Osteocyte (in vitro differentiated cells): ENCODE measurements at regions not wholly inside any gene's neighbourhood (a gene's known extent, or its start where the extent isn't known, plus 50 kb on each side); places are given as distances from the start of the nearest gene placed in this dataset.

ENCODE experiments used
- DNase-seq: peaks from one replicate; pipeline ENCODE4 v3.0.0; 2021; ENCODE audit warnings: mixed read lengths; ENCODE audit not compliant: unreplicated experiment; ENCODE audit errors: extremely low spot score
- H3K27ac Mint-ChIP-seq: one replicate; pipeline ENCODE4 v1.8.0; 2021; ENCODE audit warnings: mild to moderate bottlenecking, mixed read lengths; ENCODE audit not compliant: unreplicated experiment
- H3K27me3 Mint-ChIP-seq: one replicate; pipeline ENCODE4 v1.8.0; 2021; ENCODE audit warnings: mixed read lengths; ENCODE audit not compliant: unreplicated experiment
- H3K36me3 Mint-ChIP-seq: one replicate; pipeline ENCODE4 v1.8.0; 2021; ENCODE audit warnings: mixed read lengths; ENCODE audit not compliant: unreplicated experiment
- H3K4me1 Mint-ChIP-seq: one replicate; pipeline ENCODE4 v1.8.0; 2021; ENCODE audit warnings: mixed read lengths; ENCODE audit not compliant: unreplicated experiment
- H3K4me3 Mint-ChIP-seq: one replicate; pipeline ENCODE4 v1.8.0; 2021; ENCODE audit warnings: mild to moderate bottlenecking, moderate library complexity, mixed read lengths; ENCODE audit not compliant: unreplicated experiment
- H3K9me3 Mint-ChIP-seq: one replicate; pipeline ENCODE4 v1.8.0; 2021; ENCODE audit warnings: mixed read lengths; ENCODE audit not compliant: unreplicated experiment
- CTCF ChIP-seq: fragments of 200-600 bp; sonication (generic); IDR thresholded peaks from 2 replicates; pipeline ENCODE4 v1.5.0; 2021; ENCODE audit warnings: antibody characterized with exemption, mild to moderate bottlenecking, moderate library complexity

GRCh38 chr5:118762291-118762690 lies 226.1 kb downstream of the DTWD2 start:
- Mint-ChIP-seq H3K27ac (no peak overlapping the region), H3K27me3 (peaks cover 11% of the 10 kb centered on the region), H3K4me1 (no peaks in the 10 kb centered on the region), H3K4me3 (no peak overlapping the region), H3K9me3 (peaks cover 11% of the 10 kb centered on the region), H3K36me3 (no peaks in the 10 kb centered on the region)
- no peak for DNase-seq
- no peak for TF ChIP-seq CTCF

- Mint-ChIP-seq H3K4me3 (no peak overlapping the region), H3K4me1 (no peaks in the 10 kb centered on the region), H3K27me3 (peaks cover 11% of the 10 kb centered on the region), H3K27ac (no peak overlapping the region), H3K9me3 (peaks cover 11% of the 10 kb centered on the region), H3K36me3 (no peaks in the 10 kb centered on the region)
- no peak for TF ChIP-seq CTCF
- DNase-seq, result no peak
Observed at GRCh38 chr5:118761814-118762213, 226.5 kb downstream of the DTWD2 start.

- H3K9me3 Mint-ChIP-seq, result no peaks in the 10 kb centered on the region
- H3K4me3 Mint-ChIP-seq, result no peak overlapping the region
- DNase-seq, result no peak
- H3K36me3 Mint-ChIP-seq, result no peaks in the 10 kb centered on the region
- peaks cover 5% of the 10 kb centered on the region for H3K27me3 Mint-ChIP-seq
- no peak for TF ChIP-seq CTCF
- H3K27ac Mint-ChIP-seq, result no peak overlapping the region
- H3K4me1 Mint-ChIP-seq, result no peaks in the 10 kb centered on the region
Observed at GRCh38 chr5:118752969-118753368, 235.4 kb downstream of the DTWD2 start.

- H3K4me3 Mint-ChIP-seq, result no peak overlapping the region
- H3K27me3 Mint-ChIP-seq, result peaks cover 7% of the 10 kb centered on the region
- DNase-seq, result no peak
- no peak for TF ChIP-seq CTCF
- H3K36me3 Mint-ChIP-seq, result no peaks in the 10 kb centered on the region
- H3K27ac Mint-ChIP-seq, result no peak overlapping the region
- no peaks in the 10 kb centered on the region for H3K4me1 Mint-ChIP-seq
- H3K9me3 Mint-ChIP-seq, result no peaks in the 10 kb centered on the region
Observed at GRCh38 chr5:118736396-118736795, 252.0 kb downstream of the DTWD2 start.

GRCh38 chr5:118733394-118733793 lies 255.0 kb downstream of the DTWD2 start:
- Mint-ChIP-seq H3K9me3 (no peaks in the 10 kb centered on the region), H3K4me3 (no peak overlapping the region), H3K27ac (no peak overlapping the region), H3K27me3 (peaks cover 9% of the 10 kb centered on the region), H3K4me1 (no peaks in the 10 kb centered on the region), H3K36me3 (no peaks in the 10 kb centered on the region)
- no peak for TF ChIP-seq CTCF
- DNase-seq, result no peak
